ENCODE measurements at regions not wholly inside any gene's neighbourhood (a gene's known extent, or its start where the extent isn't known, plus 50 kb on each side); places are given as distances from the start of the nearest gene placed in this dataset.

DNA sequence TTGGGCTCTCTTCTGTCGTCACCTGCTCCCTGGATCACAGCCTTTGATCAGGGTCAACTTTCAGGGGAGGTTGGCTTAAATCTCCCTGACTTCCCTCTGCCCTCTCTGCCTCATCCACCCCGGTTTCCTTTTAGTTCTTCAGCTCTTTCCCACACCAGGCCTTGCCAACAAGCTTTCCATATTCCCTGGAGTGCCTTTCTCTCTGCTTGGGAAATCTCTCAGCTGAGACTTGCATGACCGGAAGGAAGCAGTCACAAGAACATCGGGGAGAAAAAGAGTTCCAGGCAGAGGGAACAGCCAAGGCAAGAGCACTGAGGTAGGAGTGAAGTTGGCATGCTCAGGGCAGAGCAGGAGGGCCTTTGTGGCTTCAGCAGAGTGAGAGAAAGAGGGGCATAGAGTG, 88.4 kb upstream of the HSPA9 start:
- TF ChIP-seq, protein P1, sequence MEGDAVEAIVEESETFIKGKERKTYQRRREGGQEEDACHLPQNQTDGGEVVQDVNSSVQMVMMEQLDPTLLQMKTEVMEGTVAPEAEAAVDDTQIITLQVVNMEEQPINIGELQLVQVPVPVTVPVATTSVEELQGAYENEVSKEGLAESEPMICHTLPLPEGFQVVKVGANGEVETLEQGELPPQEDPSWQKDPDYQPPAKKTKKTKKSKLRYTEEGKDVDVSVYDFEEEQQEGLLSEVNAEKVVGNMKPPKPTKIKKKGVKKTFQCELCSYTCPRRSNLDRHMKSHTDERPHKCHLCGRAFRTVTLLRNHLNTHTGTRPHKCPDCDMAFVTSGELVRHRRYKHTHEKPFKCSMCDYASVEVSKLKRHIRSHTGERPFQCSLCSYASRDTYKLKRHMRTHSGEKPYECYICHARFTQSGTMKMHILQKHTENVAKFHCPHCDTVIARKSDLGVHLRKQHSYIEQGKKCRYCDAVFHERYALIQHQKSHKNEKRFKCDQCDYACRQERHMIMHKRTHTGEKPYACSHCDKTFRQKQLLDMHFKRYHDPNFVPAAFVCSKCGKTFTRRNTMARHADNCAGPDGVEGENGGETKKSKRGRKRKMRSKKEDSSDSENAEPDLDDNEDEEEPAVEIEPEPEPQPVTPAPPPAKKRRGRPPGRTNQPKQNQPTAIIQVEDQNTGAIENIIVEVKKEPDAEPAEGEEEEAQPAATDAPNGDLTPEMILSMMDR (conservative IDR thresholded peaks at IDR 0.05; ENCODE audit: low read length), result no peak
- no peak for TF ChIP-seq EZH2phosphoT487 (IDR thresholded peaks at IDR 0.05; ENCODE audit: borderline replicate concordance)
